K562 (cell line): ENCODE measurements at regions not wholly inside any gene's neighbourhood (a gene's known extent, or its start where the extent isn't known, plus 50 kb on each side); places are given as distances from the start of the nearest gene placed in this dataset.

ENCODE experiments used
- ATAC-seq: fragments of 200-7000 bp; cut with Tn5 transposase; 3 replicates; pipeline ENCODE4 v1.9.1; 2020; ENCODE audit warnings: moderate library complexity
- BruUV-seq: library from RNA; stranded (reverse); fragments of 400-500 nt; replicated peaks from 2 replicates; lab custom pipeline; 2021; lab: Mats Ljungman, UMichigan
- CTCF ChIA-PET: fragments of 300-600 bp; formaldehyde crosslinking; extraction: SDS; loops from one replicate; lab custom pipeline; 2021; ENCODE audit warnings: low intra/inter-chr PET ratio; lab: Yijun Ruan, JAX
- POLR2A ChIA-PET: fragments of 300-600, 350-650 bp; sonication (Branson Sonifier 250); formaldehyde crosslinking; extraction: SDS; loops from one replicate; lab custom pipeline; 2021; ENCODE audit warnings: antibody characterized with exemption, inconsistent platforms; lab: Yijun Ruan, JAX
- DNase-seq, 4 experiments: peaks; one replicate each; pipeline versions ENCODE4 v3.0.0 to v3.0.0-alpha.2; 2011 to 2018; ENCODE audit warnings: low spot score in 3 of 4, mixed read lengths in 3 of 4; ENCODE audit errors: extremely low read depth in 1 of 4
- FAIRE-seq: peaks from 2 replicates; lab custom pipeline; 2011; peaks lifted over from hg19 to GRCh38; lab: Jason Lieb, UNC
- H2AFZ ChIP-seq: 2 replicates; pipeline ENCODE4 v1.6.0; 2011; ENCODE audit warnings: low read depth, low read length, control low read depth, inconsistent platforms
- H3K27ac ChIP-seq: fragments of 200-600 bp; 3 replicates; pipeline ENCODE4 v1.8.0; 2011; ENCODE audit warnings: low read depth, mild to moderate bottlenecking, control low read depth, inconsistent platforms, low read length, moderate library complexity, mixed read lengths; ENCODE audit errors: extremely low read depth
- H3K27me3 ChIP-seq, 2 experiments: fragments of 300-600 bp in 1 of 2; 2 replicates in 1 of 2; 3 replicates in 1 of 2; pipeline versions ENCODE4 v1.6.0 to v1.8.0; 2011; ENCODE audit warnings: inconsistent platforms in 2 of 2, low read length in 2 of 2, mild to moderate bottlenecking in 1 of 2, mixed read lengths in 1 of 2, moderate library complexity in 1 of 2; ENCODE audit not compliant: control insufficient read depth in 2 of 2, insufficient read depth in 2 of 2
- H3K36me3 ChIP-seq: fragments of 300-600 bp; 3 replicates; pipeline ENCODE4 v1.8.0; 2011; ENCODE audit warnings: mild to moderate bottlenecking, low read length, inconsistent platforms; ENCODE audit not compliant: control insufficient read depth, insufficient read depth
- H3K4me1 ChIP-seq, 2 experiments: fragments of 200-600 bp in 1 of 2; replicated peaks in 1 of 2; 2 replicates in 1 of 2; 3 replicates in 1 of 2; pipeline versions ENCODE4 v1.5.1 to v1.8.0; 2011; ENCODE audit warnings: inconsistent platforms in 2 of 2, low read length in 2 of 2, mild to moderate bottlenecking in 1 of 2, mixed read lengths in 1 of 2, moderate library complexity in 1 of 2; ENCODE audit not compliant: control insufficient read depth in 2 of 2, insufficient read depth in 2 of 2
- H3K4me2 ChIP-seq: 2 replicates; pipeline ENCODE4 v1.6.1; 2011; ENCODE audit warnings: low read length, control low read depth, inconsistent platforms, mixed read lengths; ENCODE audit not compliant: insufficient read depth
- H3K4me3 ChIP-seq: fragments of 200-600 bp; sonication (generic), shearing (Covaris generic); 2 replicates; pipeline ENCODE4 v1.5.1; 2016; ENCODE audit warnings: control low read depth, inconsistent platforms
- H3K79me2 ChIP-seq: fragments of 200-600 bp; 3 replicates; pipeline ENCODE4 v1.8.0; 2011; ENCODE audit warnings: low read length, inconsistent platforms; ENCODE audit not compliant: control insufficient read depth, insufficient read depth
- H3K9ac ChIP-seq, 2 experiments: 2 replicates each; pipeline versions ENCODE4 v1.6.0 to v1.6.1; 2011; ENCODE audit warnings: low read depth in 2 of 2, low read length in 2 of 2, control low read depth in 1 of 2, inconsistent platforms in 1 of 2, mild to moderate bottlenecking in 1 of 2, mixed read lengths in 1 of 2; ENCODE audit not compliant: insufficient read depth in 1 of 2
- H3K9me1 ChIP-seq: one replicate; pipeline ENCODE4 v1.6.0; 2011; ENCODE audit warnings: inconsistent platforms, mild to moderate bottlenecking, low read length, moderate library complexity; ENCODE audit not compliant: control insufficient read depth, insufficient read depth
- H3K9me3 ChIP-seq: replicated peaks from 2 replicates; pipeline ENCODE4 v1.5.1; 2011; ENCODE audit warnings: low read depth, low read length, inconsistent platforms; ENCODE audit not compliant: control insufficient read depth, insufficient read depth
- H4K20me1 ChIP-seq: replicated peaks from 2 replicates; pipeline ENCODE4 v1.6.1; 2011; ENCODE audit warnings: low read length, inconsistent platforms, mixed read lengths; ENCODE audit not compliant: control insufficient read depth, insufficient read depth
- CHD1 ChIP-seq: fragments of 200-600 bp; sonication (generic); IDR thresholded peaks from one replicate; pipeline ENCODE4 v1.6.1; 2012; ENCODE audit warnings: mild to moderate bottlenecking, moderate library complexity, low read length, inconsistent platforms
- ESRRB ChIP-seq: fragments of 250-450 bp; sonication (Bioruptor Pico); IDR thresholded peaks from 2 replicates; pipeline ENCODE4 v1.5.0; 2020; ENCODE audit warnings: mild to moderate bottlenecking, moderate library complexity, borderline replicate concordance
- EWSR1 ChIP-seq: fragments of 450-650 bp; IDR thresholded peaks from 2 replicates; pipeline ENCODE4 v1.6.1; 2018; ENCODE audit warnings: borderline replicate concordance, mild to moderate bottlenecking, low read depth, moderate library complexity; ENCODE audit not compliant: partially characterized antibody
- HDAC3 ChIP-seq: fragments of 450-650 bp; IDR thresholded peaks from 2 replicates; pipeline ENCODE4 v1.6.1; 2018; ENCODE audit warnings: borderline replicate concordance, mild to moderate bottlenecking, moderate library complexity; ENCODE audit not compliant: partially characterized antibody
- KAT7 ChIP-seq: sonication (generic); formaldehyde crosslinking; IDR thresholded peaks from 2 replicates; pipeline ENCODE4 v1.8.0; 2022; ENCODE audit warnings: missing genetic modification reagents, mild to moderate bottlenecking, borderline replicate concordance
- KLF6 ChIP-seq: fragments of 250-450 bp; sonication (Bioruptor Pico); IDR thresholded peaks from 2 replicates; pipeline ENCODE4 v1.4.0; 2020; ENCODE audit warnings: mild to moderate bottlenecking, moderate library complexity, borderline replicate concordance
- MCM3 ChIP-seq: fragments of 450-650 bp; IDR thresholded peaks from 2 replicates; pipeline ENCODE4 v1.6.1; 2016
- MXI1 ChIP-seq: IDR thresholded peaks from 2 replicates; pipeline ENCODE4 v1.6.1; 2011; ENCODE audit warnings: low read depth, mild to moderate bottlenecking, improper control_type of control experiment, low read length
- PURB ChIP-seq: sonication (generic); formaldehyde crosslinking; IDR thresholded peaks from 2 replicates; pipeline ENCODE4 v1.9.0; 2021; ENCODE audit warnings: low read depth, mild to moderate bottlenecking, missing genetic modification reagents
- RFX7 ChIP-seq: fragments of 250-450 bp; sonication (Bioruptor Pico); IDR thresholded peaks from 2 replicates; pipeline ENCODE4 v1.5.1; 2021; ENCODE audit warnings: mild to moderate bottlenecking
- SETDB1 ChIP-seq: IDR thresholded peaks from one replicate; pipeline ENCODE4 v1.6.1; 2012; ENCODE audit warnings: low read length, control low read depth, inconsistent platforms
- SMARCE1 ChIP-seq: fragments of 450-650 bp; IDR thresholded peaks from 2 replicates; pipeline ENCODE4 v1.7.1; 2016; ENCODE audit warnings: mild to moderate bottlenecking
- SPI1 ChIP-seq: IDR thresholded peaks from 2 replicates; pipeline ENCODE4 v1.6.1; 2011; ENCODE audit warnings: low read depth, low read length, control low read depth, borderline replicate concordance
- SREBF1 ChIP-seq: fragments of 150-350 bp; IDR thresholded peaks from 2 replicates; pipeline ENCODE4 v1.6.1; 2014; ENCODE audit warnings: antibody characterized with exemption, low read depth, low read length, borderline replicate concordance
- WGBS: fragments of 100-300 bp; shearing (Covaris generic); methylation state at CpG from one replicate; pipeline ENCODE4 v1.1.6; 2016; ENCODE audit warnings: low coverage, mixed read lengths; ENCODE audit not compliant: insufficient coverage; ENCODE audit errors: missing lambda C conversion rate; 5-methylcytosine and 5-hydroxymethylcytosine counted together
- in situ Hi-C: fragments of 300-500 bp; cut with MboI; formaldehyde crosslinking; loops from 4 replicates; pipeline ENCODE4 v1.15.0; 2018; ENCODE audit warnings: inconsistent platforms, mixed read lengths
- intact Hi-C: fragments of 100-400 bp; cut with micrococcal nuclease; formaldehyde crosslinking; loops from 2 replicates; pipeline ENCODE4 v1.14.2; 2022
- TF ChIP-seq, protein P1 (sequence below): fragments of 250-450 bp; sonication (Bioruptor Pico); IDR thresholded peaks from 2 replicates; pipeline ENCODE4 v1.5.0; 2020; ENCODE audit warnings: mild to moderate bottlenecking

DNA sequence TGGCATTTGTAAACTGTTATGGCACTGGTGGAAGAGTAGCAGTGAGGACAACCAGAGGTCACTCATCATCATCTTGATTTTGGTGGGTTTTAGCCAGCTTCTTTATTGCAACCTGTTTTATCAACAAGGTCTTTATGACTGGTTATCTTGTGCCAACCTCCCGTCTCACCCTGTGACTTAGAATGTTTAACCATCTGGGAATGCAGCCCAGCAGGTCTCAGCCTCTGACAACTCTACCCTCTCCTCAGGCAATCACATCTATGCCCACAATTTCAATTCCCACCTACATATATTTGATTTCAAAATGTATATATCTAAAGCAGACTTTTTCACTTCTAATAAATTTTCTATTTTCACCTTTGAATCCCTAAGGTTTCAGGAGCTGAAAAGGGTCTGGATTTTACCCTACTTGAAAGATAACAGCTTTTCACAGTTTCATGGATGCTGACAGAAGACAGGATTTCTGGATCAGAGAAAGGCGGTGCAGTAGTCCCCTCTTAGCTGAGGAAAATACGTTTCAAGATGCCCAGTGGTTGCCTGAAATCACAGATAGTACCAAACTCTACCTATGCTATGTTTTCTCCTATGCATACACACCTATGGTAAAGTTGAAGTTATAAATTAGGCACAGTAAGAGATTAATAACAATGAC is 1171.8 kb downstream of the DIAPH3 start:
- no peaks in the 10 kb centered on the region for H3K36me3 ChIP-seq
- H3K4me1 ChIP-seq, result no peaks in the 10 kb centered on the region
- H3K4me3 ChIP-seq, result no peak overlapping the region
- no TSS peak for BruUV-seq
- FAIRE-seq (no peak), DNase-seq (no peak), ATAC-seq (no peak)
- H3K9me3 ChIP-seq, result no peaks in the 10 kb centered on the region
- no peak overlapping the region for H2AFZ ChIP-seq
- intact Hi-C loops (no loop called here), in situ Hi-C loops (no loop called here)
- no peak overlapping the region for H3K9ac ChIP-seq
- POLR2A ChIA-PET, result no interaction called here
- CTCF ChIA-PET, result no interaction called here
- H3K27ac ChIP-seq, result no peak overlapping the region
- H4K20me1 ChIP-seq, result no peaks in the 10 kb centered on the region
- no peaks in the 10 kb centered on the region for H3K27me3 ChIP-seq
- H3K9me1 ChIP-seq, result no peaks in the 10 kb centered on the region
- H3K79me2 ChIP-seq, result no peaks in the 10 kb centered on the region
- WGBS, result 0% methylated on average over 3 of the region's 3 CpGs
- H3K4me2 ChIP-seq, result no peak overlapping the region
- TF ChIP-seq PURB (CRISPR knock-in tag) (no peak), RFX7 (no peak), CHD1 (no peak), KAT7 (CRISPR knock-in tag) (no peak), MCM3 (no peak), ESRRB (CRISPR knock-in tag) (no peak), KLF6 (CRISPR knock-in tag) (no peak), HDAC3 (no peak), SMARCE1 (no peak), EWSR1 (no peak), SPI1 (no peak), MXI1 (no peak), SETDB1 (no peak), SREBF1 (no peak)
- TF ChIP-seq, protein P1, sequence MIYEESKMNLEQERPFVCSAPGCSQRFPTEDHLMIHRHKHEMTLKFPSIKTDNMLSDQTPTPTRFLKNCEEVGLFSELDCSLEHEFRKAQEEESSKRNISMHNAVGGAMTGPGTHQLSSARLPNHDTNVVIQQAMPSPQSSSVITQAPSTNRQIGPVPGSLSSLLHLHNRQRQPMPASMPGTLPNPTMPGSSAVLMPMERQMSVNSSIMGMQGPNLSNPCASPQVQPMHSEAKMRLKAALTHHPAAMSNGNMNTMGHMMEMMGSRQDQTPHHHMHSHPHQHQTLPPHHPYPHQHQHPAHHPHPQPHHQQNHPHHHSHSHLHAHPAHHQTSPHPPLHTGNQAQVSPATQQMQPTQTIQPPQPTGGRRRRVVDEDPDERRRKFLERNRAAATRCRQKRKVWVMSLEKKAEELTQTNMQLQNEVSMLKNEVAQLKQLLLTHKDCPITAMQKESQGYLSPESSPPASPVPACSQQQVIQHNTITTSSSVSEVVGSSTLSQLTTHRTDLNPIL (CRISPR knock-in tag), result no peak
- TF ChIP-seq, all 486 proteins: peak for 0
